NCI-H1105 treated with DMSO at 0.1 percent for 48 hours (cell line): ENCODE measurements at regions not wholly inside any gene's neighbourhood (a gene's known extent, or its start where the extent isn't known, plus 50 kb on each side); places are given as distances from the start of the nearest gene placed in this dataset.

ENCODE experiments used
- DNase-seq: peaks from one replicate; lab custom pipeline; 2025; lab: John Stamatoyannopoulos, UW

- DNase-seq: no peak
Observed at GRCh38 chr16:79543219-79543618, 57.3 kb downstream of the MAF start.

- DNase-seq: no peak
Observed at GRCh38 chr16:79542237-79542774, 58.2 kb downstream of the MAF start.

- DNase-seq: no peak
Observed at GRCh38 chr16:79540825-79541595, 59.5 kb downstream of the MAF start.

DNA sequence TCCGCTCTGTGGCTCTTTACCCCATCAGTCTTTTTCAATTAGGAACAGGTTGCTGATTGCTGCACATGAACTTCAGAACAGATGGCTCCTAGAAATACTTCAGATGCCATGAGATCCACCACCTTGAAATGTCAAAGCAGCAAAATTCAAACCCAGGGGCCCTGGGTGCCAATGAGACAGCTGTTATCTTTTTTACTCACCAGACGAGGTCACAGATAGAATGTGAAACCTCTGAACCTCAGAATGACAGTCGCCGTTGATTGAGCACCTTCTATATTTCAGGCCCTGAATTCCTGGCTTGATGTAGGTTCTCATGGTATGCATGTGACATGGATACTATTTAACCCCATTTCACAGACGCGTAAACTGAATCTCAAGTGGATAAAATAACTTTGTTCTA lies 63.0 kb downstream of the MAF start:
- DNase-seq: no peak

DNA sequence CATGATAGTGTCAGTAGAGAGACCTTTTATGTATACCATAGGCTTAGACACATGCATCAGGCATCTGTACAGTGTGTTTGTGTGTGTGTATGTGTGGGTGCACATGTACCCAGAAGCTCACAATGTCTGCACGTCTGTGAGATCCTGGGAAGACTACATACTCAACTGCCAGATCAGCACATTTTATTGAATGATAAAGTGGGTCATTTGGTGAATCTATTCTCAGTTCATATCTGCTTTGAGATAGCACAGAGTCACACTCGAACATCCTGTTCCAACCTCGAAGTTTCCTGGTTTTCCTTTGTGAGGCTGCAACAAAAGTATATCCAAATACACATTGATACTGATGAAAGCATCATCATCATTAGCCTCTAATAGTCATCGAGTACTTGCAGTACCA lies 63.6 kb downstream of the MAF start:
- DNase-seq: no peak

DNA sequence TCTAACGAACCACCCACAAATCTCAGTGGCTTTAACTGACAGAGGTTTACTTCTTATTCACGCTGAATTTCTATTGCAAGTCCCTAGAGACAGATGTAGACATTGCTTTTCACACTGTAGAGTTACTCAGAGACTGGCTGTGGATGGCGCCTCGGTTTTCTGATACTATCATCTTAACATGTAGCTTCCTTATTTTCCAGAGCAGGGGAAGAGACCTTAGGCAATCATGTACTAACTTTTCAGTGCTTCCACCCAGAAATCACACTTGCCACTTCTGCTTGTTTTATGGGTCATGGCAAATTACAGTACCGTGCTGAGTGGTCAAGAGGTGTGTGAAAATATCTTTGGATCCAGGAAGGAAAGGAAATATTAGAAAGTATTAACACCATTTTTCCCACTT lies 65.4 kb downstream of the MAF start:
- DNase-seq: no peak

- DNase-seq: no peak
Observed at GRCh38 chr16:79534143-79534542, 66.4 kb downstream of the MAF start.

GRCh38 chr16:79533292-79533691 lies 67.2 kb downstream of the MAF start:
- no peak for DNase-seq

DNA sequence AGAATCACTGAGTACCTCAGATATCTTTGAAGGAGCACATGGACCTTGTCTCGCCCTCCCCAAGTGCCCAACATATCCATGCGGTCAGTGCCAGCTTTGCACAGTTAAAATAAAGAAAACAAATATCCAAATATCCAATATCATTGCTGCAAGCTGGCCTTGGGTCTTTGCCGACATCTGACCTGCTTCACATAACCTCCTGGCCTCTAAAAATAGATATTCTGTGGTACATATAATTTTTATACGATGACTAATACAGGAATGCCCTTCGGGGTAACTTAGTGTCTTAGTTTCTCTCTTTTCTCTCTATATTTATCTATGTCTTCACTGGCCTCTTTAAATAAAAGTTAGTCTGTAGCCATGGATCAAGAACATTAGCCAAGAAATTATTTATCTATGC lies 67.8 kb downstream of the MAF start:
- DNase-seq: no peak

- DNase-seq: no peak
Observed at GRCh38 chr16:79532273-79532672, 68.3 kb downstream of the MAF start.

- no peak for DNase-seq
Observed at GRCh38 chr16:79528338-79528737, 72.2 kb downstream of the MAF start.

GRCh38 chr16:79523971-79524370 lies 76.6 kb downstream of the MAF start:
- DNase-seq: no peak

DNA sequence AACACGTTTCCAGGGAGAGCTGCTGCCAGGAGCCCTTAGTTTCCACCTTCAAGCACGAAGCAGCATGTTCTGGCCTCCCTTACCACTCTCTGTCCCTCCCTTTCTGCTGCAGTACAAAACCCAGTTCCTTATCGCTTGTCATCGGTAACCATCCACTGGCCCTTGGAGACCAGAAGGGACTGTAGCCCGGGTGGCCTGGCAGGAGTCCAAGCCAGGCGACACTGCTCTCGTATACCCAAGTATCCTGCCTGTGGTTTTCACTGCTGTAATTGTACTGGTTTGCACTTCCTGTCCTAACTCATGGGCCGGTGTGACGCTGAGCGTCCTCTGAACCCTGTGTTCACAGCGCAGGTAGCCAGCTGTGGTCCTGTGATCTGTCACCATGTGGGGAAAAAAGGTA lies 81.1 kb downstream of the MAF start:
- DNase-seq: no peak

- DNase-seq: no peak
Observed at GRCh38 chr16:79517156-79517555, 83.4 kb downstream of the MAF start.

DNA sequence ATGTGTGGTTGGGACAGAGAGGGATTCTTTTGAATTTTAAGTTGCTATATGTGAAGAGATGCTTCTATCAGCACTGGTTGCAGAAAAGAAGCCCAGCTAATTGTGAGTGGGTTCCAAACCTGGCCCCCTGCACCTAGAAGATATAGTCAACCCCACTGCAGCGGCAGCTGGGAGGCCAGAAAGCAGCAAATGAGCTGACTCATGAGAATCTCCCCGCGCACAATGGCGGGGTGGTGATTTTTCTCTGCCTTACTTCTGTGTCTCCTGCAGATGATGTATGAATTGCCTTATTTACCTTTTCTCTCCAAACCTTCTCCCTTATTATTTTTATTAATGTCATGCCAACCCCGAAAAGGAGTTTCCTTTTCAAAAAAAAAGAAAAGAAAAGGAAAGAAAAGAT lies 89.7 kb downstream of the MAF start:
- DNase-seq: no peak

DNA sequence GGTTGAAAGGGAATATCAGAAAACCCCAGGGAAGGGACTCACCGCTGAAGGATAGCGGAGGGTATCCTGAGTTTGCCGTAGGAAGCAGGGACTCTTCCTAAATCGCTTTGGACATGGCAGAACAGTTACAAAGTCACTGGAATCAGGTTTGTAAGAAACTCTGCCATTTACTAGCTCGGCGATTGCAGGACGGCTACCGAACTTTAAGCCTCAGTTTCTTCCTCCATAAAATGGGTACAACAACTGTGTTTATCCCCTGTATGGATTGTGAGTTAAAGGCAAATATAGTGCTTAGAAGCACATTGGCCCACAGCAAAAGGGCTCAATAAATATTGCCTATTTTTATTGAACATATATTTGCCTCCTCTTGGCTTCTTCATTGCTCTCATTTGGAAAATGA lies 90.6 kb downstream of the MAF start:
- DNase-seq: no peak

DNA sequence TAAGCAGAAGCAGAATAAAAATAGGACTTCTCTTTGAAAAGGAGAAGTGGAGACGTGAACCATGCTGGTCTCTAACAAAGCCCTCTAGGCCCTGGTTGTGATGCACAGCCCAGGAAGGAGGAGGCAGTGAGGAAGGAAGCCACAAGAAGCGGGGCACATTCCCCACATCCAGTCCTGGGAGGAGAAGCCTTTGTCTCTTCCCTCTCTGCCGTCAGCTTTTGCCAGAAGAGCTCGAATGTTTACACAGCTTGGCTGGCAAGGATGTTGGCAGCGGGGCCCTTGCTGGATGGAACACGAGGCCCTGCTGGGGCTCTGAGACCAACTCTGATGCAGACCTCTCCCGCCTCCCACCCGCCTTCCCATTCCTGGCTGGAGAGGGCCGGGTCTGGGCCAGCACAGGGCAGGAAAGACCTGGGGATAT lies 91.3 kb downstream of the MAF start:
- DNase-seq: peak; percentile 32

DNA sequence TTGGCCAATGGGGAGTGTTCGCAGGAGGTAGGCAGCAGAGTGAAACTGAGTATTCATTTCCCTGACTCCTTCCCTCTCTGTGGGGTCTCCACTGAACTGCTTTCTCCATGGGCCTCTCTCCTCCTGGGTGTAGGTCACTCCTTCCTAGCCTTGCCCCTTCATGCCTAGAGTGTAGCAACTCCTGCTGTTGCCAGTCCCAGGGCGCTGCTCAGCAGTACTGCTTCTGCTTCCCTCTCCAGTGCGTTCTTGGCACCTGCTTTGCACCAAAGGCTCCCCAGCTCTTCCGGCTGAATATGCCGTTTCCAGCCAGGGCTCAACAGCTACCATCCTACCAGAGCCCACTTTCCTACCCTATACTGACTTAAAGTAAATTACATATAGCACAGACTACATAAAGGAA lies 92.2 kb downstream of the MAF start:
- no peak for DNase-seq

GRCh38 chr16:79505344-79505743 lies 95.2 kb downstream of the MAF start:
- no peak for DNase-seq

DNA sequence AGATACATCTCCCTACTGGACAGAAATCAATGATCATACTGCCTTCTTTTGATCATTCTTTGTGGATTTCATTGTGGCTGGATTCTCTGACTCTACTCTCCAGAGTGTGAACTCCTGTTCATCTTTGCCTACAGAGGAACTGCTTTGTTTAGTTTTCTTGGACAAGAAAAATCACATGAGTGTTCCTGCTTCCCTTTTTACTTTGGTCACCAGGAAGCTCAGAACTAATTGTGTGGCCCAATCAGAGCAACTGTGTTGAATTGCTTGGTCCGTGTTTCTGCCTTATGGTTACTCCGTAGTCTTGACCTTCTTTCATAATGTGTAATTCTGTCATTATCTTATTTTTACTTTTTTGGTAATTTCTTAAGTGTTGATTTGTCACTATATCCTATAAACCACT lies 97.0 kb downstream of the MAF start:
- no peak for DNase-seq

DNA sequence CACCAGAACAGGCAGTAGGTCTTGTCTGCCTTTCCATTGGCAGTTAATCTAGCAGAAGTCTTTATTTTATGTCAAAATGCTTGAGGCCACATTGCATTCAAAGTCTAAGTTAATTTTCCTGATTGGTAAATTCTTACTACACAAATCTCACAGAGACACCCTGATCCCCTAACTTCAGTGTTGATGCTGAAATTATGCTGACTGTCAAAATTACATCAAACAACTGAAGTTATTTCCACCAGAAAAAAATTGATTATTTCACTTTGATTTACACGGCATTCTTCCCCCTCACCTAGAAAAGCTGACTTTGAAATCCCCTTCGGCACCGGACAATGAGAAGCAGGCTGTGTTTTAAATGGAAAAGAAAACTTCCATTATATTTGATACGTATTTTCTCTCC lies 99.1 kb downstream of the MAF start:
- DNase-seq: no peak

GRCh38 chr16:79500866-79501265 lies 99.7 kb downstream of the MAF start:
- no peak for DNase-seq

- DNase-seq: no peak
Observed at GRCh38 chr16:79500286-79500685, 100.3 kb downstream of the MAF start.

DNA sequence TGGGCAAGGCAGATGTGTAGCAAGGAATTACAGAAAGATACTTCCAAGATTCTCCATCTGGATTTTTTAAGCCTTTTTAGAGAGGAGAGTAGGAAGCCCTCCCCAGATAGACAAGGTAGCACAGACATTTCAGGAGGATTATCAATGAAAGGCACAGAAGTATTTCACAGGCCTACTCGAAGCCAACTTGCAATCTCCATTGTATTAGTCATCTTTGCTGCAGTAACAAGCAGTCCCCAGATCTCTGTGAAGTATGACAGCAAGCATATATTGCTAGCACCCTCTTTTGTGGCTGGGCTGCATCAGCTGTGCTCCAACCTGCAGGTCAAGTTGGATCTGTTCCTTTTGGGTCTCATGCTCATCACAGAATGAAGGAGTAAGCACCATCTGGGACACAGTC lies 101.6 kb downstream of the MAF start:
- DNase-seq: no peak
